Progenitor cell of endocrine pancreas (in vitro differentiated cells): ENCODE measurements at regions not wholly inside any gene's neighbourhood (a gene's known extent, or its start where the extent isn't known, plus 50 kb on each side); places are given as distances from the start of the nearest gene placed in this dataset.

Experiments used
- DNase-seq: peaks from one replicate; pipeline ENCODE4 v3.0.0; 2021; ENCODE audit warnings: low spot score; ENCODE audit not compliant: unreplicated experiment
- H3K27ac Mint-ChIP-seq: 2 replicates; pipeline ENCODE4 v1.8.0; 2021; ENCODE audit warnings: mild to moderate bottlenecking, moderate library complexity, mixed read lengths
- H3K27me3 Mint-ChIP-seq: 2 replicates; pipeline ENCODE4 v1.8.0; 2021; ENCODE audit warnings: mixed read lengths
- H3K36me3 Mint-ChIP-seq: 2 replicates; pipeline ENCODE4 v1.8.0; 2022; ENCODE audit warnings: mixed read lengths; ENCODE audit not compliant: insufficient read depth
- H3K4me1 Mint-ChIP-seq: 2 replicates; pipeline ENCODE4 v1.8.0; 2021; ENCODE audit warnings: low read depth, mixed read lengths
- H3K4me3 Mint-ChIP-seq: 2 replicates; pipeline ENCODE4 v1.8.0; 2021; ENCODE audit warnings: low read depth, mild to moderate bottlenecking, moderate library complexity, mixed read lengths
- H3K9me3 Mint-ChIP-seq: 2 replicates; pipeline ENCODE4 v1.8.0; 2021; ENCODE audit warnings: low read depth, mixed read lengths
- TF ChIP-seq, protein P1 (sequence below): fragments of 200-600 bp; sonication (generic); IDR thresholded peaks from one replicate; pipeline ENCODE4 v1.5.0; 2021; ENCODE audit warnings: antibody characterized with exemption, mild to moderate bottlenecking; ENCODE audit not compliant: unreplicated experiment

GRCh38 chr6:103142902-103143301 lies 1716.8 kb downstream of the HACE1 start:
- DNase-seq, result no peak
- Mint-ChIP-seq H3K36me3 (no peaks in the 10 kb centered on the region), H3K4me3 (no peak overlapping the region), H3K27ac (no peak overlapping the region), H3K27me3 (no peaks in the 10 kb centered on the region), H3K4me1 (no peaks in the 10 kb centered on the region), H3K9me3 (no peaks in the 10 kb centered on the region)
- TF ChIP-seq, protein P1, sequence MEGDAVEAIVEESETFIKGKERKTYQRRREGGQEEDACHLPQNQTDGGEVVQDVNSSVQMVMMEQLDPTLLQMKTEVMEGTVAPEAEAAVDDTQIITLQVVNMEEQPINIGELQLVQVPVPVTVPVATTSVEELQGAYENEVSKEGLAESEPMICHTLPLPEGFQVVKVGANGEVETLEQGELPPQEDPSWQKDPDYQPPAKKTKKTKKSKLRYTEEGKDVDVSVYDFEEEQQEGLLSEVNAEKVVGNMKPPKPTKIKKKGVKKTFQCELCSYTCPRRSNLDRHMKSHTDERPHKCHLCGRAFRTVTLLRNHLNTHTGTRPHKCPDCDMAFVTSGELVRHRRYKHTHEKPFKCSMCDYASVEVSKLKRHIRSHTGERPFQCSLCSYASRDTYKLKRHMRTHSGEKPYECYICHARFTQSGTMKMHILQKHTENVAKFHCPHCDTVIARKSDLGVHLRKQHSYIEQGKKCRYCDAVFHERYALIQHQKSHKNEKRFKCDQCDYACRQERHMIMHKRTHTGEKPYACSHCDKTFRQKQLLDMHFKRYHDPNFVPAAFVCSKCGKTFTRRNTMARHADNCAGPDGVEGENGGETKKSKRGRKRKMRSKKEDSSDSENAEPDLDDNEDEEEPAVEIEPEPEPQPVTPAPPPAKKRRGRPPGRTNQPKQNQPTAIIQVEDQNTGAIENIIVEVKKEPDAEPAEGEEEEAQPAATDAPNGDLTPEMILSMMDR, result no peak

DNA sequence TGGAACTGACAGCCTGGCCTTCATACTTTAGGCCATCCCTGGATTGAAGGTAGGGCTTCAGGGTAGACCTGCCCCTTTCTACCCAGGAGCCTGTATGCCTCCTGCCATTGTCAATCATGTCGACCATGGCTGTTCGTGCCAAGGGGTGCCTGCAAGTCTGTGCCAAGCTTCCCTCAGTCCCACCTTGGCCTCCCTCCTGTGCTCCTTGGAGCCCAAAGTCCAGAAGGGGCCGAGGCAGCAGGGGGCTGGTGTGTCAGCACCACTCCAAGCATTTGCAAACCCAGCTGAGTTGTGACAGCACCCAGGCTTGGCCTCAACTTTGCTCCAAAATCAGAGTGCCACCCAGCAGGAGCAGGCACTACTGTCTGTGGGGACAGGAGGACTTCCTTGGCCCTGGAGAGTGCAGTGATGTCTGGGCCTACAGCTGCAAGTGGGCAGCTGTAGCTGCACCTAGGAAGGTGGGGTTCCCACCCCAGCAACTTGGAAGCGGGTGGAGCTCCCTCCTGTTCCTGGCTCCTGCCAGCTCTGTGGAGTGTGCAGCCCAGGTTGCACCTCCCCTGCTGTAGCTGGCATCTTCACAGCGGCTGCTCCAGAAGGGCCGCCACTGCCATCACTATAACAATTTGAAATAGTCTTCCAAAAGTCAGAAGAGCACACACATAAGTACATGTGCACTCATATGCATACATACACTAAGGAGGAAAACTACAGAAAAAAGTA lies 1719.3 kb downstream of the HACE1 start:
- Mint-ChIP-seq H3K4me1 (no peaks in the 10 kb centered on the region), H3K9me3 (no peaks in the 10 kb centered on the region), H3K27me3 (no peaks in the 10 kb centered on the region), H3K27ac (no peak overlapping the region), H3K36me3 (no peaks in the 10 kb centered on the region), H3K4me3 (no peak overlapping the region)
- TF ChIP-seq, protein P1, result no peak
- no peak for DNase-seq

DNA sequence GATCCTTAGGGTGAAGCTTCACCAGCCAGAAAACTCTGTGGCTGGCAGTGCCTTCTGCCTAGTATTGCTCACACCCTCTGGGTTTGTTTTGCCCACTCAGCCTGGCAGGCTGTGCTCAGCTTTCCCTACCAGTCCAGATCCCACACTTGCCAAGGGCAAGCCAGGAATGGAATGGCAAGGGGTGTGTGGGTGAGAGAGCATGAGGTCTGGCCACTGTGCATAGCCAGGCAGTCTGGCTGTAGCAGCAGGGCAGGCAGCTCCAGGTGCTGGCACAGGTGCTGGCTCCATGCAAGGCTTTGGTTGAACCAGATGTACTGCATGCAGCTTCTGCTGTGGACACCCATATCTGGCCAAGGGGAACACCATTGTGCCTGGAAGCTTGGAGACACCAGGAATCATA lies 1720.3 kb downstream of the HACE1 start:
- DNase-seq, result no peak
- Mint-ChIP-seq H3K4me1 (no peaks in the 10 kb centered on the region), H3K9me3 (peaks cover 4% of the 10 kb centered on the region), H3K27me3 (no peaks in the 10 kb centered on the region), H3K4me3 (no peak overlapping the region), H3K36me3 (no peaks in the 10 kb centered on the region), H3K27ac (no peak overlapping the region)
- TF ChIP-seq, protein P1, result no peak

- no peak for DNase-seq
- H3K36me3 Mint-ChIP-seq, result no peaks in the 10 kb centered on the region
- H3K27me3 Mint-ChIP-seq, result no peaks in the 10 kb centered on the region
- H3K27ac Mint-ChIP-seq, result no peak overlapping the region
- H3K4me3 Mint-ChIP-seq, result no peak overlapping the region
- peaks cover 8% of the 10 kb centered on the region for H3K4me1 Mint-ChIP-seq
- peaks cover 3% of the 10 kb centered on the region for H3K9me3 Mint-ChIP-seq
- TF ChIP-seq, protein P1, result no peak
Measured at GRCh38 chr6:103124471-103124870, 1731.0 kb downstream of the GRIK2 start.

- peak; percentile 58 for DNase-seq
- Mint-ChIP-seq H3K4me1 (peaks cover 8% of the 10 kb centered on the region), H3K9me3 (peaks cover 3% of the 10 kb centered on the region), H3K36me3 (no peaks in the 10 kb centered on the region), H3K4me3 (no peak overlapping the region), H3K27ac (no peak overlapping the region), H3K27me3 (no peaks in the 10 kb centered on the region)
- TF ChIP-seq, protein P1, result peak; percentile 74
Measured at GRCh38 chr6:103122766-103123601, 1729.5 kb downstream of the GRIK2 start.
